ENCODE measurements at regions not wholly inside any gene's neighbourhood (a gene's known extent, or its start where the extent isn't known, plus 50 kb on each side); places are given as distances from the start of the nearest gene placed in this dataset.
"Not testable (repeated sequence)": the region's sequence is repeated elsewhere in the genome, so short reads cannot be mapped to it uniquely, and the experiment has no call there.

- TF ChIP-seq POLR2A (IDR thresholded peaks at IDR 0.05) (no peak), CTCF (IDR thresholded peaks at IDR 0.05) (no peak)
- WGBS, 2 donors = 75 to 76% methylated on average over 7 of the region's 7 CpGs
- no peak for DNase-seq (ENCODE audit: low spot score in 2 of 2)
- intact Hi-C loops (cut with DNase I; ENCODE audit: low total_unique reads) = no loop called here
- no peak overlapping the region for H3K4me3 ChIP-seq (ENCODE audit: low read depth, poor library complexity, severe bottlenecking)
Observed at GRCh38 chrX:7638078-7638710, 204.8 kb upstream of the VCX start.

- 40 to 50% methylated on average over 3 of the region's 3 CpGs for WGBS, 2 donors
- DNase-seq (ENCODE audit: low spot score in 2 of 2) = no peak
- no peak for TF ChIP-seq CTCF (IDR thresholded peaks at IDR 0.05)
- H3K4me3 ChIP-seq (ENCODE audit: low read depth, poor library complexity, severe bottlenecking) = no peak overlapping the region
- intact Hi-C loops (cut with DNase I; ENCODE audit: low total_unique reads) = no loop called here
Observed at GRCh38 chrX:7637066-7637465, 205.9 kb upstream of the VCX start.

GRCh38 chrX:7635604-7636003, 207.4 kb upstream of the VCX start:
- intact Hi-C loops (cut with DNase I; ENCODE audit: low total_unique reads) = no loop called here
- TF ChIP-seq CTCF (IDR thresholded peaks at IDR 0.05) (no peak), POLR2A (IDR thresholded peaks at IDR 0.05) (no peak)
- DNase-seq (ENCODE audit: low spot score in 2 of 2) = no peak
- WGBS, 2 donors = 29 to 53% methylated on average over 3 of the region's 3 CpGs
- no peak overlapping the region for H3K4me3 ChIP-seq (ENCODE audit: low read depth, poor library complexity, severe bottlenecking)

DNA sequence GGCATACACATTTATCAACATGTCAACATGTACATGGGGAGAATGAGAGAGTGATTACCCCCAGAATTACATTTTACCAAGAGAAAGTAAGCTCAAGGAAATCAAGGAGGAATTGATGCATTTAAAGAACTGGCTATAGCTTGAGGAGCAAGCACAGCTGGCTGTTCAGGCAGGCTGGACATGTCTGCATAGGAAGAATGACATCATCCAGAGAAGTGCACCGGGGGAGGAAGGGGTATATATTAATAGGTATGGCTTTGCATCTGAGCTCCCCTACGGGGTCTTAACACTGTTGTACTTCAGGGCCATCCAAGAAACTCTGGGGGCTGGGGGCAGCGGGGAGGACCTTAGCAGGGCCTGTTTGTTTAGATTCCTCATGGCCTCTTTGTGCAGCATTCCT, 222.4 kb upstream of the VCX start:
- DNase-seq (ENCODE audit: low spot score in 2 of 2) = no peak
- H3K4me3 ChIP-seq (ENCODE audit: low read depth, poor library complexity, severe bottlenecking) = no peak overlapping the region
- WGBS, 2 donors = 33 to 54% methylated on average over 3 of the region's 3 CpGs
- TF ChIP-seq CTCF (IDR thresholded peaks at IDR 0.05) (no peak), POLR2A (IDR thresholded peaks at IDR 0.05) (no peak)
- intact Hi-C loops (cut with DNase I; ENCODE audit: low total_unique reads) = no loop called here

GRCh38 chrX:7617994-7618393, 225.0 kb upstream of the VCX start:
- no peak overlapping the region for H3K4me3 ChIP-seq (ENCODE audit: low read depth, poor library complexity, severe bottlenecking)
- DNase-seq (ENCODE audit: low spot score in 2 of 2) = no peak
- intact Hi-C loops (cut with DNase I; ENCODE audit: low total_unique reads) = no loop called here
- no peak for TF ChIP-seq CTCF (IDR thresholded peaks at IDR 0.05)
- TF ChIP-seq POLR2A (IDR thresholded peaks at IDR 0.05) = no peak
- WGBS, 2 donors = 93 to 96% methylated on average over 3 of the region's 3 CpGs

GRCh38 chrX:7614616-7615015, 228.4 kb upstream of the VCX start:
- TF ChIP-seq CTCF (IDR thresholded peaks at IDR 0.05) (no peak), POLR2A (IDR thresholded peaks at IDR 0.05) (no peak)
- no peak overlapping the region for H3K4me3 ChIP-seq (ENCODE audit: low read depth, poor library complexity, severe bottlenecking)
- 73 to 91% methylated on average over 3 of the region's 3 CpGs for WGBS, 2 donors
- no peak for DNase-seq (ENCODE audit: low spot score in 2 of 2)
- intact Hi-C loops (cut with DNase I; ENCODE audit: low total_unique reads) = no loop called here

DNA sequence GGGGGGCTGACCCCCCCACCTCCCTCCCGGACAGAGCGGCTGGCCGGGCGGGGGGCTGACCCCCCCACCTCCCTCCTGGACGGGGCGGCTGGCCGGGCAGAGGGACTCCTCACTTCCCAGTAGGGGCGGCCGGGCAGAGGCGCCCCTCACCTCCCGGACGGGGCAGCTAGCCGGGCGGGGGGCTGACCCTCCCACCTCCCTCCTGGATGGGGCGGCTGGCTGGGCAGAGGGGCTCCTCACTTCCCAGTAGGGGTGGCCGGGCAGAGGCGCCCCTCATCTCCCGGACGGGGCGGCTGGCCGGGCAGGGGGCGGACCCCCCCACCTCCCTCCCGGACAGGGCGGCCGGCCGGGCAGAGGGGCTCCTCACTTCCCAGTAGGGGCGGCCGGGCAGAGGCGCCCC, 234.3 kb upstream of the VCX start:
- WGBS, 2 donors = no CpG with 5 or more reads among the region's 29 CpGs
- DNase-seq (ENCODE audit: low spot score in 2 of 2); H3K4me3 ChIP-seq (ENCODE audit: low read depth, poor library complexity, severe bottlenecking); intact Hi-C loops (cut with DNase I; ENCODE audit: low total_unique reads): not testable (repeated sequence)
